ENCODE measurements at regions not wholly inside any gene's neighbourhood (a gene's known extent, or its start where the extent isn't known, plus 50 kb on each side); places are given as distances from the start of the nearest gene placed in this dataset.

GRCh38 chr17:71724339-71724738, 396.5 kb upstream of the SOX9 start:
- Histone ChIP-seq H4K20me1 (ENCODE audit: insufficient read depth, low read length) (no peaks in the 10 kb centered on the region), H3K9ac (ENCODE audit: low read length) (no peak overlapping the region), H3K27me3 (ENCODE audit: insufficient read depth, low read length) (no peaks in the 10 kb centered on the region), H3K79me2 (ENCODE audit: insufficient read depth, low read length) (no peaks in the 10 kb centered on the region), H3K27ac (ENCODE audit: low read depth, low read length, poor library complexity, severe bottlenecking) (no peak overlapping the region), H3K4me2 (ENCODE audit: low read length) (no peak overlapping the region), H3K9me2 (ENCODE audit: low read depth, low read length) (peaks cover under 1% of the 10 kb centered on the region; the same call in 1 of the 2 replicates), H3K4me1 (ENCODE audit: insufficient read depth, low read length, severe bottlenecking) (no peaks in the 10 kb centered on the region), H2AFZ (ENCODE audit: low read length) (no peak overlapping the region), H3K4me3 (ENCODE audit: low read depth, low read length, poor library complexity, severe bottlenecking) (no peak overlapping the region), H3K36me3 (ENCODE audit: insufficient read depth, low read length) (no peaks in the 10 kb centered on the region), H3K9me3 (ENCODE audit: low read length) (no peaks in the 10 kb centered on the region), H3F3A (ENCODE audit: insufficient read depth, low read length) (no peaks in the 10 kb centered on the region)
- no peak for TF ChIP-seq EZH2 (IDR thresholded peaks at IDR 0.05; ENCODE audit: borderline replicate concordance, low read length)
- no peak for TF ChIP-seq CTCF (IDR thresholded peaks at IDR 0.05; ENCODE audit: low read length)

GRCh38 chr17:71725811-71726210, 395.0 kb upstream of the SOX9 start:
- H3K36me3 ChIP-seq (ENCODE audit: insufficient read depth, low read length) = no peaks in the 10 kb centered on the region
- H3K9ac ChIP-seq (ENCODE audit: low read length) = no peak overlapping the region
- no peak overlapping the region for H3K27ac ChIP-seq (ENCODE audit: low read depth, low read length, poor library complexity, severe bottlenecking)
- no peaks in the 10 kb centered on the region for H3F3A ChIP-seq (ENCODE audit: insufficient read depth, low read length)
- no peaks in the 10 kb centered on the region for H3K79me2 ChIP-seq (ENCODE audit: insufficient read depth, low read length)
- no peaks in the 10 kb centered on the region for H3K9me3 ChIP-seq (ENCODE audit: low read length)
- no peaks in the 10 kb centered on the region for H3K27me3 ChIP-seq (ENCODE audit: insufficient read depth, low read length)
- H3K4me2 ChIP-seq (ENCODE audit: low read length) = no peak overlapping the region
- no peak overlapping the region for H3K4me3 ChIP-seq (ENCODE audit: low read depth, low read length, poor library complexity, severe bottlenecking)
- H2AFZ ChIP-seq (ENCODE audit: low read length) = no peak overlapping the region
- H3K4me1 ChIP-seq (ENCODE audit: insufficient read depth, low read length, severe bottlenecking) = no peaks in the 10 kb centered on the region
- TF ChIP-seq CTCF (IDR thresholded peaks at IDR 0.05; ENCODE audit: low read length) (no peak), EZH2 (IDR thresholded peaks at IDR 0.05; ENCODE audit: borderline replicate concordance, low read length) (no peak)
- H3K9me2 ChIP-seq (ENCODE audit: low read depth, low read length) = no peaks in the 10 kb centered on the region
- no peaks in the 10 kb centered on the region for H4K20me1 ChIP-seq (ENCODE audit: insufficient read depth, low read length)

- H3K4me3 ChIP-seq (ENCODE audit: low read depth, low read length, poor library complexity, severe bottlenecking) = no peak overlapping the region
- H3K4me2 ChIP-seq (ENCODE audit: low read length) = no peak overlapping the region
- TF ChIP-seq EZH2 (IDR thresholded peaks at IDR 0.05; ENCODE audit: borderline replicate concordance, low read length) = no peak
- no peak for TF ChIP-seq CTCF (IDR thresholded peaks at IDR 0.05; ENCODE audit: low read length)
- no peak overlapping the region for H2AFZ ChIP-seq (ENCODE audit: low read length)
- no peak overlapping the region for H3K27ac ChIP-seq (ENCODE audit: low read depth, low read length, poor library complexity, severe bottlenecking)
- no peaks in the 10 kb centered on the region for H3K4me1 ChIP-seq (ENCODE audit: insufficient read depth, low read length, severe bottlenecking)
- H3K9me3 ChIP-seq (ENCODE audit: low read length) = no peaks in the 10 kb centered on the region
- H3K9ac ChIP-seq (ENCODE audit: low read length) = no peak overlapping the region
- no peaks in the 10 kb centered on the region for H3K27me3 ChIP-seq (ENCODE audit: insufficient read depth, low read length)
- H3K9me2 ChIP-seq (ENCODE audit: low read depth, low read length) = no peaks in the 10 kb centered on the region
- no peaks in the 10 kb centered on the region for H3F3A ChIP-seq (ENCODE audit: insufficient read depth, low read length)
- H3K36me3 ChIP-seq (ENCODE audit: insufficient read depth, low read length) = no peaks in the 10 kb centered on the region
- no peaks in the 10 kb centered on the region for H4K20me1 ChIP-seq (ENCODE audit: insufficient read depth, low read length)
- H3K79me2 ChIP-seq (ENCODE audit: insufficient read depth, low read length) = no peaks in the 10 kb centered on the region
Measured at GRCh38 chr17:71726341-71726740, 394.5 kb upstream of the SOX9 start.

Measured in OCI-LY1 (cell line).